Progenitor cell of endocrine pancreas (in vitro differentiated cells): ENCODE measurements at regions not wholly inside any gene's neighbourhood (a gene's known extent, or its start where the extent isn't known, plus 50 kb on each side); places are given as distances from the start of the nearest gene placed in this dataset.
A peak's percentile ranks its signal among the peaks of the same experiment; 100 is the strongest.

Experiments
- DNase-seq: peaks from one replicate; pipeline ENCODE4 v3.0.0; 2021; ENCODE audit warnings: low spot score; ENCODE audit not compliant: unreplicated experiment
- H3K27ac Mint-ChIP-seq: 2 replicates; pipeline ENCODE4 v1.8.0; 2021; ENCODE audit warnings: mild to moderate bottlenecking, moderate library complexity, mixed read lengths
- H3K27me3 Mint-ChIP-seq: 2 replicates; pipeline ENCODE4 v1.8.0; 2021; ENCODE audit warnings: mixed read lengths
- H3K36me3 Mint-ChIP-seq: 2 replicates; pipeline ENCODE4 v1.8.0; 2022; ENCODE audit warnings: mixed read lengths; ENCODE audit not compliant: insufficient read depth
- H3K4me1 Mint-ChIP-seq: 2 replicates; pipeline ENCODE4 v1.8.0; 2021; ENCODE audit warnings: low read depth, mixed read lengths
- H3K4me3 Mint-ChIP-seq: 2 replicates; pipeline ENCODE4 v1.8.0; 2021; ENCODE audit warnings: low read depth, mild to moderate bottlenecking, moderate library complexity, mixed read lengths
- H3K9me3 Mint-ChIP-seq: 2 replicates; pipeline ENCODE4 v1.8.0; 2021; ENCODE audit warnings: low read depth, mixed read lengths
- CTCF ChIP-seq: fragments of 200-600 bp; sonication (generic); IDR thresholded peaks from one replicate; pipeline ENCODE4 v1.5.0; 2021; ENCODE audit warnings: antibody characterized with exemption, mild to moderate bottlenecking; ENCODE audit not compliant: unreplicated experiment

GRCh38 chr3:102529452-102529851 lies 94.6 kb downstream of the ZPLD1 start:
- Mint-ChIP-seq H3K4me1 (no peaks in the 10 kb centered on the region), H3K36me3 (no peaks in the 10 kb centered on the region), H3K27me3 (no peaks in the 10 kb centered on the region), H3K4me3 (no peak overlapping the region), H3K9me3 (no peaks in the 10 kb centered on the region), H3K27ac (no peak overlapping the region)
- no peak for DNase-seq
- peak; percentile 42 for TF ChIP-seq CTCF

- DNase-seq, result no peak
- no peak for TF ChIP-seq CTCF
- Mint-ChIP-seq H3K4me3 (no peak overlapping the region), H3K36me3 (no peaks in the 10 kb centered on the region), H3K27ac (no peak overlapping the region), H3K27me3 (no peaks in the 10 kb centered on the region), H3K4me1 (no peaks in the 10 kb centered on the region), H3K9me3 (no peaks in the 10 kb centered on the region)
Observed at GRCh38 chr3:102530415-102531181, 95.8 kb downstream of the ZPLD1 start.

GRCh38 chr3:102531686-102532085 lies 96.9 kb downstream of the ZPLD1 start:
- TF ChIP-seq CTCF, result no peak
- DNase-seq, result no peak
- no peaks in the 10 kb centered on the region for H3K36me3 Mint-ChIP-seq
- H3K27me3 Mint-ChIP-seq, result no peaks in the 10 kb centered on the region
- no peaks in the 10 kb centered on the region for H3K9me3 Mint-ChIP-seq
- no peak overlapping the region for H3K27ac Mint-ChIP-seq
- H3K4me1 Mint-ChIP-seq, result no peaks in the 10 kb centered on the region
- H3K4me3 Mint-ChIP-seq, result no peak overlapping the region

- Mint-ChIP-seq H3K36me3 (no peaks in the 10 kb centered on the region), H3K4me3 (no peak overlapping the region), H3K27ac (no peak overlapping the region), H3K27me3 (no peaks in the 10 kb centered on the region), H3K4me1 (no peaks in the 10 kb centered on the region), H3K9me3 (no peaks in the 10 kb centered on the region)
- DNase-seq, result no peak
- no peak for TF ChIP-seq CTCF
Observed at GRCh38 chr3:102532901-102533300, 98.1 kb downstream of the ZPLD1 start.

- Mint-ChIP-seq H3K4me1 (no peaks in the 10 kb centered on the region), H3K27me3 (no peaks in the 10 kb centered on the region), H3K9me3 (no peaks in the 10 kb centered on the region), H3K4me3 (no peak overlapping the region), H3K36me3 (no peaks in the 10 kb centered on the region), H3K27ac (no peak overlapping the region)
- no peak for TF ChIP-seq CTCF
- DNase-seq, result no peak
Observed at GRCh38 chr3:102533784-102534183, 99.0 kb downstream of the ZPLD1 start.
